WTC11 (cell line): ENCODE measurements at regions not wholly inside any gene's neighbourhood (a gene's known extent, or its start where the extent isn't known, plus 50 kb on each side); places are given as distances from the start of the nearest gene placed in this dataset.

Experiments used
- ATAC-seq: fragments of 200-7000 bp; cut with Tn5 transposase; 2 replicates; pipeline ENCODE4 v1.10.0; 2021; ENCODE audit warnings: mild to moderate bottlenecking, moderate library complexity
- CTCF ChIA-PET: fragments of 300-600 bp; sonication (Branson Sonifier 250); formaldehyde crosslinking; loops from one replicate; lab custom pipeline; 2021; ENCODE audit warnings: antibody characterized with exemption; lab: Charles Lee
- POLR2A ChIA-PET: fragments of 350-600 bp; sonication (Branson Sonifier 250); formaldehyde crosslinking; loops from one replicate; lab custom pipeline; 2021; ENCODE audit warnings: antibody characterized with exemption; lab: Charles Lee
- DNase-seq: peaks from one replicate; pipeline ENCODE4 v3.0.0; 2021; ENCODE audit warnings: low spot score
- H3K27ac Mint-ChIP-seq: 2 replicates; pipeline ENCODE4 v1.8.0; 2021; ENCODE audit warnings: mixed read lengths
- H3K27me3 Mint-ChIP-seq: 2 replicates; pipeline ENCODE4 v1.8.0; 2021; ENCODE audit warnings: low read depth, mild to moderate bottlenecking, moderate library complexity, mixed read lengths
- H3K36me3 Mint-ChIP-seq: 2 replicates; pipeline ENCODE4 v1.8.0; 2021; ENCODE audit warnings: mixed read lengths
- H3K4me1 Mint-ChIP-seq: 2 replicates; pipeline ENCODE4 v1.8.0; 2022; ENCODE audit warnings: mixed read lengths
- H3K4me3 Mint-ChIP-seq: 2 replicates; pipeline ENCODE4 v1.8.0; 2021; ENCODE audit warnings: mild to moderate bottlenecking, moderate library complexity, mixed read lengths
- H3K9me3 Mint-ChIP-seq: 2 replicates; pipeline ENCODE4 v1.8.0; 2021; ENCODE audit warnings: mixed read lengths
- AFF4 ChIP-seq: sonication (generic); formaldehyde crosslinking; IDR thresholded peaks from 2 replicates; pipeline ENCODE4 v1.8.1; 2023; ENCODE audit warnings: mild to moderate bottlenecking, missing genetic modification reagents, borderline replicate concordance
- ETV6 ChIP-seq: sonication (generic); formaldehyde crosslinking; IDR thresholded peaks from 2 replicates; pipeline ENCODE4 v1.8.1; 2022; ENCODE audit warnings: mild to moderate bottlenecking, missing genetic modification reagents
- FOXK1 ChIP-seq: sonication (generic); formaldehyde crosslinking; IDR thresholded peaks from 2 replicates; pipeline ENCODE4 v1.8.0; 2022; ENCODE audit warnings: mild to moderate bottlenecking, moderate library complexity, missing genetic modification reagents
- FOXP4 ChIP-seq: sonication (generic); formaldehyde crosslinking; IDR thresholded peaks from 2 replicates; pipeline ENCODE4 v1.8.0; 2022; ENCODE audit warnings: mild to moderate bottlenecking, missing genetic modification reagents
- IRF1 ChIP-seq: sonication (generic); formaldehyde crosslinking; IDR thresholded peaks from 2 replicates; pipeline ENCODE4 v1.8.0; 2023; ENCODE audit warnings: missing genetic modification reagents
- NR1H2 ChIP-seq: sonication (generic); formaldehyde crosslinking; IDR thresholded peaks from 2 replicates; pipeline ENCODE4 v1.9.0; 2021; ENCODE audit warnings: mild to moderate bottlenecking, moderate library complexity, missing genetic modification reagents
- NR3C1 ChIP-seq: sonication (generic); formaldehyde crosslinking; conservative IDR thresholded peaks from 2 replicates; pipeline ENCODE4 v1.8.1; 2023; ENCODE audit warnings: low read depth, mild to moderate bottlenecking, missing genetic modification reagents
- OVOL2 ChIP-seq: fragments of 250-450 bp; sonication (Bioruptor Pico); IDR thresholded peaks from 2 replicates; pipeline ENCODE4 v1.9.0; 2021; ENCODE audit warnings: mild to moderate bottlenecking, borderline replicate concordance
- PRRX2 ChIP-seq: fragments of 250-450 bp; sonication (Bioruptor Pico); IDR thresholded peaks from 2 replicates; pipeline ENCODE4 v1.8.0; 2021; ENCODE audit warnings: mild to moderate bottlenecking
- TEAD1 ChIP-seq: sonication (generic); formaldehyde crosslinking; IDR thresholded peaks from 2 replicates; pipeline ENCODE4 v1.8.0; 2022; ENCODE audit warnings: mild to moderate bottlenecking, missing genetic modification reagents
- USF2 ChIP-seq: sonication (generic); formaldehyde crosslinking; IDR thresholded peaks from 2 replicates; pipeline ENCODE4 v1.8.1; 2023; ENCODE audit warnings: mild to moderate bottlenecking, missing genetic modification reagents, moderate library complexity
- ZBTB21 ChIP-seq: sonication (generic); formaldehyde crosslinking; IDR thresholded peaks from 2 replicates; pipeline ENCODE4 v1.8.1; 2023; ENCODE audit warnings: mild to moderate bottlenecking, missing genetic modification reagents, borderline replicate concordance
- ZNF219 ChIP-seq: sonication (generic); formaldehyde crosslinking; IDR thresholded peaks from 2 replicates; pipeline ENCODE4 v1.8.0; 2023; ENCODE audit warnings: missing genetic modification reagents, mild to moderate bottlenecking, borderline replicate concordance
- ZNF281 ChIP-seq: sonication (generic); formaldehyde crosslinking; IDR thresholded peaks from 2 replicates; pipeline ENCODE4 v1.8.0; 2023; ENCODE audit warnings: mild to moderate bottlenecking, missing genetic modification reagents
- ZNF396 ChIP-seq: fragments of 250-450 bp; sonication (Bioruptor Pico); IDR thresholded peaks from 2 replicates; pipeline ENCODE4 v1.8.0; 2021; ENCODE audit warnings: mild to moderate bottlenecking, moderate library complexity, borderline replicate concordance
- ZNF416 ChIP-seq: fragments of 250-450 bp; sonication (Bioruptor Pico); IDR thresholded peaks from 2 replicates; pipeline ENCODE4 v1.9.0; 2021; ENCODE audit warnings: mild to moderate bottlenecking, inconsistent platforms
- ZNF532 ChIP-seq: fragments of 250-450 bp; sonication (Bioruptor Pico); IDR thresholded peaks from 2 replicates; pipeline ENCODE4 v1.9.0; 2021; ENCODE audit warnings: mild to moderate bottlenecking, borderline replicate concordance
- TF ChIP-seq, protein P1 (sequence below): fragments of 250-450 bp; sonication (Bioruptor Pico); IDR thresholded peaks from 2 replicates; pipeline ENCODE4 v1.9.0; 2021; ENCODE audit warnings: moderate library complexity, mild to moderate bottlenecking, inconsistent platforms, borderline replicate concordance
- TF ChIP-seq, protein P2 (sequence below): fragments of 250-450 bp; sonication (Bioruptor Pico); IDR thresholded peaks from 2 replicates; pipeline ENCODE4 v1.9.0; 2021; ENCODE audit warnings: mild to moderate bottlenecking

DNA sequence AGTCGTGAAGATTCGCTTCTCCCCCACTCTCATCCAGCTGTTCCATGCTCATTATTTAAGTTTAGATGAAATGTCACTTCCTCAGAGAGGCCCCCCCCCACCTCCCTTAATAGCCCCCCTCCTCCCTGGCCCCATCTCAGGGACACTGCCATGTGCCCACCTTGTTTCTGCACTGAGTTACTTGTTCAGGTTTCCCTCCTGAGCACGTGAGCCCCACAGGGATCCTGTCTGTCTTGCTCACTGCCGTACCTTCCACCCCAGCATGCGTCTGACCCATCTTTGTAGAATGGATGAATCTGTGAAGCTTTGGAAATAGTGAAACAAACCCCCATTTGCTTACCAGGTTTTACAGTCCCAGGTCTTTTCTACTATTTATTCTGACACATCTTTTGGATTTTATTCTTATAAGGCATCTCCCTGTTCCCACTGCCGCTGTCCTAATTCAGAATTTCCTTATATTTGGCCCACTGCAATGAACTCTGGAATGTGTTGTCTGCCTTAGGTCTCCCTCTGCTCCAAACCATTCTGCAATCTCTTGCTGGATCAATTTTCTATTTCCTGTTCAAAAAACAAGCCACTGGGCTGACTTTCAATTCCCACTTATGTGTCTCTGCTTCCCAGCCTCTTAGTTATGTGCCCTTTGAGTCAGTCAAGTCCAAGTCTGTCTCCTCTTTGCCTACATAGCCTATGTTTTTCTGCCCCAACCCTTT is 136.5 kb upstream of the ECI2 start (continued):
- no peak for TF ChIP-seq ZNF532 (CRISPR knock-in tag)
- TF ChIP-seq, protein P1, sequence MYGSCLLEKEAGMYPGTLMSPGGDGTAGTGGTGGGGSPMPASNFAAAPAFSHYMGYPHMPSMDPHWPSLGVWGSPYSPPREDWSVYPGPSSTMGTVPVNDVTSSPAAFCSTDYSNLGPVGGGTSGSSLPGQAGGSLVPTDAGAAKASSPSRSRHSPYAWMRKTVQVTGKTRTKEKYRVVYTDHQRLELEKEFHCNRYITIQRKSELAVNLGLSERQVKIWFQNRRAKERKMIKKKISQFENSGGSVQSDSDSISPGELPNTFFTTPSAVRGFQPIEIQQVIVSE: no peak
- no peak for TF ChIP-seq ZNF219 (CRISPR knock-in tag)
- no peak for TF ChIP-seq ZNF396
- no peak for TF ChIP-seq FOXP4 (CRISPR knock-in tag)
- no peak for TF ChIP-seq USF2 (CRISPR knock-in tag)

GRCh38 chr6:4270776-4271175 is 135.4 kb upstream of the ECI2 start:
- H3K27me3 Mint-ChIP-seq: no peaks in the 10 kb centered on the region; the same call in 1 of the 2 replicates
- ChIA-PET CTCF (no interaction called here), POLR2A (no interaction called here)
- H3K4me3 Mint-ChIP-seq: no peak overlapping the region
- H3K9me3 Mint-ChIP-seq: peaks cover 14% of the 10 kb centered on the region
- no peak for DNase-seq
- H3K27ac Mint-ChIP-seq: no peak overlapping the region
- ATAC-seq: no peak
- H3K4me1 Mint-ChIP-seq: peaks cover 11% of the 10 kb centered on the region
- no peaks in the 10 kb centered on the region for H3K36me3 Mint-ChIP-seq
- TF ChIP-seq NR1H2 (CRISPR knock-in tag) (no peak), ZNF281 (CRISPR knock-in tag) (no peak), FOXK1 (CRISPR knock-in tag) (no peak), ZBTB21 (CRISPR knock-in tag) (no peak), NR3C1 (no peak), TEAD1 (no peak), ETV6 (CRISPR knock-in tag) (no peak), ZNF416 (CRISPR knock-in tag) (no peak), IRF1 (no peak), PRRX2 (CRISPR knock-in tag) (no peak), AFF4 (no peak), OVOL2 (no peak)
- TF ChIP-seq, protein P2, sequence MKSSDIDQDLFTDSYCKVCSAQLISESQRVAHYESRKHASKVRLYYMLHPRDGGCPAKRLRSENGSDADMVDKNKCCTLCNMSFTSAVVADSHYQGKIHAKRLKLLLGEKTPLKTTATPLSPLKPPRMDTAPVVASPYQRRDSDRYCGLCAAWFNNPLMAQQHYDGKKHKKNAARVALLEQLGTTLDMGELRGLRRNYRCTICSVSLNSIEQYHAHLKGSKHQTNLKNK (CRISPR knock-in tag): no peak
- TF ChIP-seq, protein P1: no peak
